Type B pancreatic cell (in vitro differentiated cells): ENCODE measurements at regions not wholly inside any gene's neighbourhood (a gene's known extent, or its start where the extent isn't known, plus 50 kb on each side); places are given as distances from the start of the nearest gene placed in this dataset.

Source experiments
- DNase-seq: peaks from one replicate; pipeline ENCODE4 v3.0.0; 2021; ENCODE audit warnings: mixed read lengths; ENCODE audit not compliant: unreplicated experiment; ENCODE audit errors: extremely low spot score
- H3K27ac Mint-ChIP-seq: 2 replicates; pipeline ENCODE4 v1.8.0; 2021; ENCODE audit warnings: mild to moderate bottlenecking, mixed read lengths
- H3K27me3 Mint-ChIP-seq: 2 replicates; pipeline ENCODE4 v1.8.0; 2021; ENCODE audit warnings: mixed read lengths
- H3K36me3 Mint-ChIP-seq: 2 replicates; pipeline ENCODE4 v1.8.0; 2021; ENCODE audit warnings: mixed read lengths
- H3K4me1 Mint-ChIP-seq: one replicate; pipeline ENCODE4 v1.8.0; 2021; ENCODE audit warnings: mixed read lengths; ENCODE audit not compliant: unreplicated experiment
- H3K4me3 Mint-ChIP-seq: 2 replicates; pipeline ENCODE4 v1.8.0; 2021; ENCODE audit warnings: mild to moderate bottlenecking, mixed read lengths
- H3K9me3 Mint-ChIP-seq: 2 replicates; pipeline ENCODE4 v1.8.0; 2021; ENCODE audit warnings: mixed read lengths
- TF ChIP-seq, protein P1 (sequence below): fragments of 200-600 bp; sonication (generic); conservative IDR thresholded peaks from 2 replicates; pipeline ENCODE4 v1.5.0; 2021; ENCODE audit warnings: antibody characterized with exemption, mild to moderate bottlenecking

DNA sequence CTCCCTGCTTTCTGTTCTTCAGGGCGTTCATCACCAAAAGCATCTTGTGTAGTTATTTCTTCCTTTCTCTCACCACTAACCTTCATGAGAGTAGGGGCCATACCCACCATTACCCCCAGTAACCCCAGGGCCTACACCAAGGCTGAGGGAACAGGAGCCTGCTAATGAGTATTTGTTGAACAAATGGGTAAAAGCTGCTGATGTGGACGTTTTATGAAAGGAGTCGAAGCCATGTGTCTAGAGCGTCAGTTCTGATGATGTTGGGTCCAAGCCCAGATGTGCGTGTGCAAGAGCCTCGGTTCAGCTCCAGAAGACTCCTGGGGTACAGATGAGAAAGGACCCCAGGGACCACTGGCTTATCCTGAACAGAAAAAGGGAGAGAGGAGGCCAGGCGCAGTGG, 77.1 kb upstream of the TBC1D3K start:
- peaks cover 4% of the 10 kb centered on the region for H3K4me1 Mint-ChIP-seq
- H3K27ac Mint-ChIP-seq = no peak overlapping the region
- H3K9me3 Mint-ChIP-seq = no peaks in the 10 kb centered on the region
- peaks cover 19% of the 10 kb centered on the region for H3K27me3 Mint-ChIP-seq
- no peak overlapping the region for H3K4me3 Mint-ChIP-seq
- DNase-seq = no peak
- no peaks in the 10 kb centered on the region for H3K36me3 Mint-ChIP-seq
- TF ChIP-seq, protein P1, sequence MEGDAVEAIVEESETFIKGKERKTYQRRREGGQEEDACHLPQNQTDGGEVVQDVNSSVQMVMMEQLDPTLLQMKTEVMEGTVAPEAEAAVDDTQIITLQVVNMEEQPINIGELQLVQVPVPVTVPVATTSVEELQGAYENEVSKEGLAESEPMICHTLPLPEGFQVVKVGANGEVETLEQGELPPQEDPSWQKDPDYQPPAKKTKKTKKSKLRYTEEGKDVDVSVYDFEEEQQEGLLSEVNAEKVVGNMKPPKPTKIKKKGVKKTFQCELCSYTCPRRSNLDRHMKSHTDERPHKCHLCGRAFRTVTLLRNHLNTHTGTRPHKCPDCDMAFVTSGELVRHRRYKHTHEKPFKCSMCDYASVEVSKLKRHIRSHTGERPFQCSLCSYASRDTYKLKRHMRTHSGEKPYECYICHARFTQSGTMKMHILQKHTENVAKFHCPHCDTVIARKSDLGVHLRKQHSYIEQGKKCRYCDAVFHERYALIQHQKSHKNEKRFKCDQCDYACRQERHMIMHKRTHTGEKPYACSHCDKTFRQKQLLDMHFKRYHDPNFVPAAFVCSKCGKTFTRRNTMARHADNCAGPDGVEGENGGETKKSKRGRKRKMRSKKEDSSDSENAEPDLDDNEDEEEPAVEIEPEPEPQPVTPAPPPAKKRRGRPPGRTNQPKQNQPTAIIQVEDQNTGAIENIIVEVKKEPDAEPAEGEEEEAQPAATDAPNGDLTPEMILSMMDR = no peak

- peaks cover 4% of the 10 kb centered on the region for H3K4me1 Mint-ChIP-seq
- no peak for DNase-seq
- TF ChIP-seq, protein P1 = peak; percentile 22
- no peaks in the 10 kb centered on the region for H3K9me3 Mint-ChIP-seq
- H3K27ac Mint-ChIP-seq = peak overlapping the region; percentile 39
- peaks cover 25% of the 10 kb centered on the region for H3K27me3 Mint-ChIP-seq
- no peak overlapping the region for H3K4me3 Mint-ChIP-seq
- H3K36me3 Mint-ChIP-seq = no peaks in the 10 kb centered on the region
Measured at GRCh38 chr17:37844977-37845293, 79.3 kb upstream of the TBC1D3K start.

- Mint-ChIP-seq H3K4me1 (peaks cover 4% of the 10 kb centered on the region), H3K9me3 (no peaks in the 10 kb centered on the region), H3K27me3 (peaks cover 25% of the 10 kb centered on the region), H3K4me3 (no peak overlapping the region), H3K27ac (peak overlapping the region; percentile 39), H3K36me3 (no peaks in the 10 kb centered on the region)
- TF ChIP-seq, protein P1 = peak; percentile 83
- DNase-seq = no peak
Measured at GRCh38 chr17:37844158-37844976, 79.8 kb upstream of the TBC1D3K start.

DNA sequence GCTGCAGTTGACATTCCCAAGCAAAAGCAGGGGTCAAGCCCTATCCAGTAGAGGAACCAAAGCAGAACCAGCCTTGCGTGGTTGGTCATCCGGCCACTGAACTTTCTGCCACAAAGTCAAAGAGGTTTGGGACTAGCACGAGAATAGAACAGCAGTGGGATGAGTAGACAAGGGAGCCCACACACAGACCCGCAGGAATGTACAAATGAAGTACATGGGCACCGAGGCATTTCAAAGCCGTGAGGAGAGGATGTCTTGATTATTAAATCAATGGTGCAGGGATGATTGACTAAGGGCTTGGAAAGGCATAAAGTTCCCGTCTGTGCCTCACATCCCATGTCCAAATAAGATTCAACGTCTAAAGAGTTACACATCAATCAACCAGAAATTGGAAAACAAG, 81.8 kb upstream of the TBC1D3K start:
- no peak for DNase-seq
- Mint-ChIP-seq H3K4me1 (peaks cover 4% of the 10 kb centered on the region), H3K27me3 (peaks cover 30% of the 10 kb centered on the region), H3K4me3 (no peak overlapping the region), H3K9me3 (no peaks in the 10 kb centered on the region), H3K36me3 (no peaks in the 10 kb centered on the region), H3K27ac (no peak overlapping the region)
- TF ChIP-seq, protein P1 = no peak

- Mint-ChIP-seq H3K36me3 (no peaks in the 10 kb centered on the region), H3K27me3 (peaks cover 36% of the 10 kb centered on the region), H3K4me1 (peaks cover 4% of the 10 kb centered on the region), H3K9me3 (no peaks in the 10 kb centered on the region), H3K4me3 (no peak overlapping the region), H3K27ac (no peak overlapping the region)
- DNase-seq = no peak
- TF ChIP-seq, protein P1 = no peak
Measured at GRCh38 chr17:37841232-37841631, 83.0 kb upstream of the TBC1D3K start.

DNA sequence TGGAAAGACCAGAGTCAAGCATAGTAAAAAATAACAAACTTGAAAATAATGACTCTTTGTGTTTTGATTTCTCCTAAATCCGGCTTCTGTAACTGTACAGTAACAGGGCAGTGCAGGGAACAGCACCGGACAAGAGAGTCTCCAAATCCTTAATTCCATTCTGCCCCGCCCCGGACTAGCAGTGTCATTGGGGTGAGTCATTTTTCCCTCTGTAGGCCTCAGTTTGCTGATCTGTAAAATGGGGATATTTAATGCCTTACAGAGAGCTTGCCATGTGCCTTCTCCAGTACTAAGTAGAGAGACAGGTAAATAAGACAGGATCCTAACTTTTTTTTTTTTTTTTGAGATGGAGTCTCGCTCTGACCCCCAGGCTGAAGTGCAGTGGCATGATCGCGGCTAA, 83.6 kb upstream of the TBC1D3K start:
- Mint-ChIP-seq H3K4me3 (no peak overlapping the region), H3K27ac (no peak overlapping the region), H3K9me3 (no peaks in the 10 kb centered on the region), H3K4me1 (peaks cover 4% of the 10 kb centered on the region), H3K27me3 (peaks cover 35% of the 10 kb centered on the region), H3K36me3 (no peaks in the 10 kb centered on the region)
- TF ChIP-seq, protein P1 = no peak
- no peak for DNase-seq
